ENCODE measurements at regions not wholly inside any gene's neighbourhood (a gene's known extent, or its start where the extent isn't known, plus 50 kb on each side); places are given as distances from the start of the nearest gene placed in this dataset.

GRCh38 chr13:87919956-87920355 is 248.8 kb downstream of the SLITRK5 start:
- no peak for TF ChIP-seq CTCF (conservative IDR thresholded peaks at IDR 0.05; ENCODE audit: low read depth, low read length)
- no peak for TF ChIP-seq EZH2phosphoT487 (IDR thresholded peaks at IDR 0.05; ENCODE audit: borderline replicate concordance, low read length)
